ENCODE measurements at regions not wholly inside any gene's neighbourhood (a gene's known extent, or its start where the extent isn't known, plus 50 kb on each side); places are given as distances from the start of the nearest gene placed in this dataset.

DNA sequence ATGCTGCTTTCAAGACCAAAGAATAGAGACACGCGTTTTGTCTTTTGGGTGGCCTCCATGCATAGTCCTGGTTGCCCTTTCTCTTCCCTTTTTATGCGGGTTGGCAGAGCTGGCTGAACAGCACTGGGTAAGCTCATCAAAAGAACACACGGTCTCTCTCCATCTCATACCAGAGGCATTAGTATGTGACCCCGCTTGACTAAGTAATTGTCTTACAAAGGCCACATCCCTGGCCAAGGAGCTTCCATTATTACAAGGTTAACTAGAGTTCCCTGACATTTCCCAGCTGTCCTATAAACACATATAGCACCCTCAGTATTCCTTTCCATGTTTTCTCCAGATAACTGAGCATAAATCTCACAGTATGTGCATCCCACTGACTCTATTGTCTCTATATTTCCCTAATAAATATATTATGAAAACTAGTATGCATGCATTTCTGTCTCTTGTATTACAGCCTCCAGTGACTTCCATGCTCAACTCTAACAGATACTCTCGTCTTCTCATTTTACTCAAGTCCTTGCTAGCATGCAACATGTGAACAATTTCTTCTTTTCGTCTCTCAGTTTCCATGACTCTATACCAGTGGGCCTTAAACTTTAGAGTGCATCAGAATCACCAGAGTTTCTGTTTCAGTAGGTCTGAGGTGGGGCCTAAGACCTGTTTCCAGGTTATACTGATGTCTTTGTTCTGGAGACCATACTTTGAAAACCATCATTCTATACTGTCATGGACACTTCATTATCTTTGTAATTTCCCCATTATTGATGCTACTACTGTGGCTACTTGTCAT, 247.7 kb upstream of the ARSJ start:
- intact Hi-C loops (cut with DNase I): no loop called here
- H3K36me3 ChIP-seq: no peaks in the 10 kb centered on the region
- H3K27ac ChIP-seq: no peak overlapping the region
- 84% methylated on average over 7 of the region's 7 CpGs for WGBS
- no peak overlapping the region for H3K4me3 ChIP-seq
- H3K9me3 ChIP-seq: no peaks in the 10 kb centered on the region
- no peak for DNase-seq (ENCODE audit: low spot score)
- TF ChIP-seq, protein P1, sequence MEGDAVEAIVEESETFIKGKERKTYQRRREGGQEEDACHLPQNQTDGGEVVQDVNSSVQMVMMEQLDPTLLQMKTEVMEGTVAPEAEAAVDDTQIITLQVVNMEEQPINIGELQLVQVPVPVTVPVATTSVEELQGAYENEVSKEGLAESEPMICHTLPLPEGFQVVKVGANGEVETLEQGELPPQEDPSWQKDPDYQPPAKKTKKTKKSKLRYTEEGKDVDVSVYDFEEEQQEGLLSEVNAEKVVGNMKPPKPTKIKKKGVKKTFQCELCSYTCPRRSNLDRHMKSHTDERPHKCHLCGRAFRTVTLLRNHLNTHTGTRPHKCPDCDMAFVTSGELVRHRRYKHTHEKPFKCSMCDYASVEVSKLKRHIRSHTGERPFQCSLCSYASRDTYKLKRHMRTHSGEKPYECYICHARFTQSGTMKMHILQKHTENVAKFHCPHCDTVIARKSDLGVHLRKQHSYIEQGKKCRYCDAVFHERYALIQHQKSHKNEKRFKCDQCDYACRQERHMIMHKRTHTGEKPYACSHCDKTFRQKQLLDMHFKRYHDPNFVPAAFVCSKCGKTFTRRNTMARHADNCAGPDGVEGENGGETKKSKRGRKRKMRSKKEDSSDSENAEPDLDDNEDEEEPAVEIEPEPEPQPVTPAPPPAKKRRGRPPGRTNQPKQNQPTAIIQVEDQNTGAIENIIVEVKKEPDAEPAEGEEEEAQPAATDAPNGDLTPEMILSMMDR (IDR thresholded peaks at IDR 0.05): no peak
- TF ChIP-seq POLR2AphosphoS5 (IDR thresholded peaks at IDR 0.05): no peak
- no peak for TF ChIP-seq POLR2A (IDR thresholded peaks at IDR 0.05)
- no peaks in the 10 kb centered on the region for H3K4me1 ChIP-seq (replicated peaks)
- no peaks in the 10 kb centered on the region for H3K27me3 ChIP-seq (replicated peaks; ENCODE audit: insufficient read depth)

GRCh38 chr4:114229706-114230105, 250.3 kb upstream of the ARSJ start:
- intact Hi-C loops (cut with DNase I): no loop called here
- Histone ChIP-seq H3K9me3 (no peaks in the 10 kb centered on the region), H3K4me1 (replicated peaks) (no peaks in the 10 kb centered on the region), H3K36me3 (no peaks in the 10 kb centered on the region), H3K4me3 (no peak overlapping the region), H3K27me3 (replicated peaks; ENCODE audit: insufficient read depth) (no peaks in the 10 kb centered on the region), H3K27ac (no peak overlapping the region)
- TF ChIP-seq POLR2A (IDR thresholded peaks at IDR 0.05): no peak
- TF ChIP-seq, protein P1 (IDR thresholded peaks at IDR 0.05): no peak
- no peak for TF ChIP-seq POLR2AphosphoS5 (IDR thresholded peaks at IDR 0.05)
- 72% methylated on average over 3 of the region's 3 CpGs for WGBS
- no peak for DNase-seq (ENCODE audit: low spot score)

- Histone ChIP-seq H3K4me3 (no peak overlapping the region), H3K9me3 (no peaks in the 10 kb centered on the region), H3K36me3 (no peaks in the 10 kb centered on the region), H3K4me1 (replicated peaks) (no peaks in the 10 kb centered on the region), H3K27ac (no peak overlapping the region), H3K27me3 (replicated peaks; ENCODE audit: insufficient read depth) (no peaks in the 10 kb centered on the region)
- DNase-seq (ENCODE audit: low spot score): no peak
- intact Hi-C loops (cut with DNase I): no loop called here
- TF ChIP-seq, protein P1 (IDR thresholded peaks at IDR 0.05): no peak
- TF ChIP-seq POLR2A (IDR thresholded peaks at IDR 0.05) (no peak), POLR2AphosphoS5 (IDR thresholded peaks at IDR 0.05) (no peak)
- WGBS: 93% methylated on average over 2 of the region's 2 CpGs
Measured at GRCh38 chr4:114236171-114236769, 256.8 kb upstream of the ARSJ start.

DNA sequence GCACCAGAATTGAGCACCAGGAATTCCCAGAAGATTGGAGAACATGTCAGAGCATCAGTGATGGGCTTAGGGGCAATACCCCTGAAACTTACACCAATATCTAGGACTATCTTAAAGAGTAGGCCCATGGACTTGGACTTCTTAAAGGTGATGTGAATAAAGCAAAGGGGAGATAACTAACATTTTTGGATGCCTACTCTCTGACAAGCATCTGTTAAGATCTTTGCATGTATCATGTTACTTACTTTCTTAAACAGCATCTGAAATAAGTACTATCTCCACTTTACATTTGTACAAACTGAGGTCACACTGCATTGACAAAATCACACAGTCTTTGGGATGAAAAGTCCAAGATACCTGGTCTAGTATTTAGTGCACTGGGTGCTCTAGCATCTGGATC, 258.6 kb upstream of the ARSJ start:
- intact Hi-C loops (cut with DNase I): no loop called here
- DNase-seq (ENCODE audit: low spot score): no peak
- no peak overlapping the region for H3K27ac ChIP-seq
- no peaks in the 10 kb centered on the region for H3K4me1 ChIP-seq (replicated peaks)
- no peaks in the 10 kb centered on the region for H3K36me3 ChIP-seq
- TF ChIP-seq POLR2A (IDR thresholded peaks at IDR 0.05) (no peak), POLR2AphosphoS5 (IDR thresholded peaks at IDR 0.05) (no peak)
- TF ChIP-seq, protein P1 (IDR thresholded peaks at IDR 0.05): no peak
- H3K9me3 ChIP-seq: no peaks in the 10 kb centered on the region
- no peaks in the 10 kb centered on the region for H3K27me3 ChIP-seq (replicated peaks; ENCODE audit: insufficient read depth)
- H3K4me3 ChIP-seq: no peak overlapping the region

GRCh38 chr4:114249561-114249960, 270.1 kb upstream of the ARSJ start:
- DNase-seq (ENCODE audit: low spot score): no peak
- intact Hi-C loops (cut with DNase I): no loop called here
- H3K9me3 ChIP-seq: no peaks in the 10 kb centered on the region
- peaks cover 2% of the 10 kb centered on the region for H3K4me1 ChIP-seq (replicated peaks)
- WGBS: 90% methylated on average over 1 of the region's 1 CpG
- H3K4me3 ChIP-seq: no peak overlapping the region
- H3K27me3 ChIP-seq (replicated peaks; ENCODE audit: insufficient read depth): no peaks in the 10 kb centered on the region
- H3K27ac ChIP-seq: no peak overlapping the region
- no peaks in the 10 kb centered on the region for H3K36me3 ChIP-seq
- TF ChIP-seq, protein P1 (IDR thresholded peaks at IDR 0.05): no peak
- TF ChIP-seq POLR2A (IDR thresholded peaks at IDR 0.05) (no peak), POLR2AphosphoS5 (IDR thresholded peaks at IDR 0.05) (no peak)
